Kidney (tissue), 10 donors: ENCODE measurements at regions not wholly inside any gene's neighbourhood (a gene's known extent, or its start where the extent isn't known, plus 50 kb on each side); places are given as distances from the start of the nearest gene placed in this dataset.
A peak's percentile ranks its signal among the peaks of the same experiment; 100 is the strongest.
"Not testable (repeated sequence)": the region's sequence is repeated elsewhere in the genome, so short reads cannot be mapped to it uniquely, and the experiment has no call there.

Experiments
- DNase-seq, 5 donors: peaks; one replicate each; pipeline ENCODE4 v3.0.0-alpha.2; 2013 to 2020
- FAIRE-seq: peaks from 2 replicates; lab custom pipeline; 2012; peaks lifted over from hg19 to GRCh38; lab: Jason Lieb, UNC
- H3K27ac ChIP-seq, 2 donors: one replicate each; pipeline ENCODE4 v1.7.0; 2013; ENCODE audit warnings: low read depth in 2 of 2, low read length in 2 of 2, inconsistent platforms in 1 of 2
- H3K27me3 ChIP-seq: one replicate; pipeline ENCODE4 v1.7.1; 2013; ENCODE audit warnings: low read length, inconsistent platforms; ENCODE audit not compliant: control insufficient read depth, insufficient read depth
- H3K36me3 ChIP-seq, 3 donors: one replicate each; pipeline versions ENCODE4 v1.7.0 to v1.7.1; 2013; ENCODE audit warnings: low read length in 3 of 3, control low read depth in 1 of 3, inconsistent platforms in 1 of 3; ENCODE audit not compliant: insufficient read depth in 3 of 3, control insufficient read depth in 2 of 3
- H3K4me1 ChIP-seq, 3 donors: one replicate each; pipeline versions ENCODE4 v1.7.0 to v1.7.1; 2013; ENCODE audit warnings: low read length in 3 of 3, inconsistent platforms in 1 of 3, low read depth in 1 of 3; ENCODE audit not compliant: control insufficient read depth in 2 of 3, insufficient read depth in 2 of 3
- H3K4me3 ChIP-seq, 3 donors: one replicate each; pipeline versions ENCODE4 v1.7.0 to v1.8.1; 2013; ENCODE audit warnings: low read length in 3 of 3, control low read depth in 1 of 3, inconsistent platforms in 1 of 3
- H3K9ac ChIP-seq, 3 donors: one replicate each; pipeline versions ENCODE4 v1.7.0 to v1.7.1; 2013; ENCODE audit warnings: low read length in 3 of 3, control low read depth in 1 of 3, inconsistent platforms in 1 of 3
- H3K9me3 ChIP-seq, 3 donors: one replicate each; pipeline versions ENCODE4 v1.7.0 to v1.7.1; 2013; ENCODE audit warnings: low read length in 3 of 3, control low read depth in 1 of 3, inconsistent platforms in 1 of 3; ENCODE audit not compliant: control insufficient read depth in 2 of 3, insufficient read depth in 1 of 3
- intact Hi-C: fragments of 100-400 bp; cut with DNase I; formaldehyde crosslinking; loops from one replicate; pipeline ENCODE4 v1.11.1; 2022
- donor health status: control.
- donor health status: control.
- donor health status: DM: yes; HTN: yes; CAD: no.
- donor health status: Normal renal cell carcinoma (clear cell type).

GRCh38 chr9:38892539-38893232 is 172.8 kb upstream of the FAM240B start:
- FAIRE-seq, H3K27ac ChIP-seq, intact Hi-C loops: not testable (repeated sequence)

GRCh38 chr9:38886076-38886475 is 166.1 kb upstream of the FAM240B start:
- H3K36me3 ChIP-seq, DNase-seq, H3K27ac ChIP-seq, FAIRE-seq, H3K9ac ChIP-seq, H3K4me3 ChIP-seq, intact Hi-C loops, H3K27me3 ChIP-seq, H3K4me1 ChIP-seq, H3K9me3 ChIP-seq: not testable (repeated sequence)

More at GRCh38 chr9:38892539-38893232, 172.8 kb upstream of the FAM240B start:
- H3K36me3 ChIP-seq, H3K9ac ChIP-seq, H3K4me1 ChIP-seq, H3K9me3 ChIP-seq, H3K27me3 ChIP-seq, DNase-seq, H3K4me3 ChIP-seq: not testable (repeated sequence)

- H3K9me3 ChIP-seq, H3K27me3 ChIP-seq, H3K27ac ChIP-seq, H3K4me1 ChIP-seq, intact Hi-C loops, FAIRE-seq, H3K9ac ChIP-seq, H3K36me3 ChIP-seq, H3K4me3 ChIP-seq: not testable (repeated sequence)
- DNase-seq, result peak in 1 of 5 donors; percentile 6
Measured at GRCh38 chr9:38875616-38876015, 155.7 kb upstream of the FAM240B start.

GRCh38 chr9:38871282-38871940 is 151.5 kb upstream of the FAM240B start:
- H3K27ac ChIP-seq, H3K27me3 ChIP-seq, FAIRE-seq, H3K9me3 ChIP-seq, H3K4me3 ChIP-seq, H3K4me1 ChIP-seq, H3K36me3 ChIP-seq, DNase-seq, H3K9ac ChIP-seq, intact Hi-C loops: not testable (repeated sequence)

- H3K27ac ChIP-seq, intact Hi-C loops, H3K4me1 ChIP-seq, H3K9me3 ChIP-seq, H3K27me3 ChIP-seq, DNase-seq, FAIRE-seq, H3K36me3 ChIP-seq, H3K9ac ChIP-seq, H3K4me3 ChIP-seq: not testable (repeated sequence)
Measured at GRCh38 chr9:38859827-38860226, 139.9 kb upstream of the FAM240B start.

DNA sequence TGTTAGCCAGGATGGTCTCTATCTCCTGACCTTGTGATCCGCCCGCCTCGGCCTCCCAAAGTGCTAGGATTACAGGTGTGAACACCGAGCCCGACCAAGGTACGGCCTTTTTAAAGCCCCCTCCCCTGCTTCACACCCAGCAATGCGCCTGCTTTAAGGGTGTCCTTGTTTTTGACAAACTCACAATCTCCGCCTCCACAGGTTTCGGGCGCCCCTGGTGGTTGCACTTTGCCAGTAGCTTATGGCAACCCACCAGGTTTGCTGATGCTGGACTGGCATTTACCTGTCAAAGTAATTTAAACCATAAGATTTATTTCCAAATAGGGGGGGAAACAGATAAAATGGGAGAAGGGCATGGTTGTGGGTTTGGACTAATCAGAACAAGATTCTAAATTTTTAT is 129.0 kb upstream of the FAM240B start:
- H3K27ac ChIP-seq, H3K36me3 ChIP-seq, FAIRE-seq, H3K4me3 ChIP-seq, H3K9me3 ChIP-seq, H3K9ac ChIP-seq, DNase-seq, H3K27me3 ChIP-seq, H3K4me1 ChIP-seq, intact Hi-C loops: not testable (repeated sequence)

DNA sequence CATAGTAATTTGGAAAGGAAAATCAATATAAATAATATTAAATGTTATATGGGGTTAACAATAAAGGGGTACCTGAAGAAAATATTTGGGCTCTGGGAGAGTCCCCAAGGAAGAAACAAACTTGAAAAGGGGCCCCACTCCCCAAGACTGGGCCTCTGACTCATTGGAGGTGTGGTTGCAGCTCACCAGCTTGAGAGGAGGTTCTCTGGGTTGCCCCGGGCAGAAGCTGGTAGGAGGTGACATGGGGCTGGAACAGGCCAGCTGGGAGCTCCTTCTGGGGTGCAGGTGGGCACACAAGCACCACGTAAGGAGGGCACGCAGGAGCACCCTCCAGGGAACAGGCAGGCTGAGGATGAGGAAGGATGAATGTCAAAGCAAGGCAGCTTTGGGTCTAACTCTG is 120.3 kb upstream of the FAM240B start:
- intact Hi-C loops, result not testable (repeated sequence)

DNA sequence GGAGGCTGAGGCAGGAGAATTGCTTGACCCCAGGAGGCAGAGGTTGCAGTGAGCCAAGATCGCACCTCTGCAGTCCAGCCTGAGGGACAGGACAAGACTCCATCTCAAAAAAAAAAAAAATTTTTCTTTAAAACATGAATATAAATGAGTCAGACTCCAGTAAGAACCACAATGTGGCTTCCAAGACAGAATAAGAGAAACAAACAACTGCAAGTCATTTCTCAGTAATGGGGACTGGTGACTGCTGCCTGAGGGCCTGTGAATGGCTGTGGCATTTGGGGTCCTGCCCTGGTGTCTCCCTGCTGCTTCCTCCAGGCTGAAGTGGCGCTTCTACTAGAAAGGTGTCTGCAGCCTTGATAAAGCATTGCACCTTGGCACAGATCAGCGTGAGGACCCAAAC is 113.8 kb upstream of the FAM240B start:
- H3K4me3 ChIP-seq, H3K36me3 ChIP-seq, H3K9me3 ChIP-seq, H3K4me1 ChIP-seq, H3K27ac ChIP-seq, DNase-seq, H3K9ac ChIP-seq, FAIRE-seq, intact Hi-C loops, H3K27me3 ChIP-seq: not testable (repeated sequence)

More for the DNA sequence above, 120.3 kb upstream of the FAM240B start:
- H3K36me3 ChIP-seq, H3K4me1 ChIP-seq, H3K27ac ChIP-seq, DNase-seq, H3K4me3 ChIP-seq, FAIRE-seq, H3K9ac ChIP-seq, H3K27me3 ChIP-seq, H3K9me3 ChIP-seq: not testable (repeated sequence)
